ENCODE measurements at regions not wholly inside any gene's neighbourhood (a gene's known extent, or its start where the extent isn't known, plus 50 kb on each side); places are given as distances from the start of the nearest gene placed in this dataset.
A peak's percentile ranks its signal among the peaks of the same experiment; 100 is the strongest.
"Not testable (repeated sequence)": the region's sequence is repeated elsewhere in the genome, so short reads cannot be mapped to it uniquely, and the experiment has no call there.

DNA sequence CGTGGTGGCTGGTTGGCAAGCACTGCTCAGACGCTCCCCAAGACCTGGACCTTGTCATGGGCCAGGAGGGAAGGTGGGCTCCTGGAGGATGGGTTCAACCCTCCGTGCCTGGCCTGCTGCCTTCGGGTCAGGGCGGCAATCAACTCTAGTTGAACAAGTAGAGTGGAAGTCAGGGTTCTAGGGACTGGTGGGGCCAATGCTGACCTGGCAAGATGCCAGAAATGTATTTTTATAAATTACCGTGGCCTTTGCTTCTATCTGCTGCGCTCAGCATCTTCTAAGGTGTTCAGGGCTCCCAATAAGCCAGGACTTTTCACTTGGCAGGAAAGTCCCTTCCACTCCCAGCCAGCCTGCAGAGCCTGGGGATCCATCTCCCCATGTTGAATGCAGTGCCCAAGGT is 207.1 kb upstream of the N4BP1 start:
- no peak for DNase-seq

- no peak for DNase-seq
Observed at GRCh38 chr16:48816393-48816792, 206.4 kb upstream of the N4BP1 start.

- DNase-seq: no peak
Observed at GRCh38 chr16:48814994-48815393, 205.0 kb upstream of the N4BP1 start.

DNA sequence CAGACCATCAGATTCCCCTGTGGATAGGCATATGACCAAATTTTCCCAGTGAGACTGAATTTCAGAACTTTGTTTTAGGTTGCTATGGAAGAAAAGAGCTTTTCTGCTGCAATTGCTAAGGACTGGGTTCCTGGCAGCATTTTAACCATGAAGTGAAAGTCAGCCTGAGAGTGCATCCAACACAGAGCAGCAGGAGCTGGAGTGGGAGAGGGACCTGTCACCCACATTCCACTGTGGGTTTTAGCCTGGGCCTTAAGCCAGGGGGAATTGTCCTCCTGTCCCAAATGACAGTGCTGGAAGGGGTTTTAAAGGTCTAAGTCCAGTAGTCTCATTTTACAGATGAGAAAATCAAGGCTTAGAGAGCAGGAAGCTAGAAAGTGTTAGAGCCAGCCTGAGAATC is 203.5 kb upstream of the N4BP1 start:
- no peak for DNase-seq

DNA sequence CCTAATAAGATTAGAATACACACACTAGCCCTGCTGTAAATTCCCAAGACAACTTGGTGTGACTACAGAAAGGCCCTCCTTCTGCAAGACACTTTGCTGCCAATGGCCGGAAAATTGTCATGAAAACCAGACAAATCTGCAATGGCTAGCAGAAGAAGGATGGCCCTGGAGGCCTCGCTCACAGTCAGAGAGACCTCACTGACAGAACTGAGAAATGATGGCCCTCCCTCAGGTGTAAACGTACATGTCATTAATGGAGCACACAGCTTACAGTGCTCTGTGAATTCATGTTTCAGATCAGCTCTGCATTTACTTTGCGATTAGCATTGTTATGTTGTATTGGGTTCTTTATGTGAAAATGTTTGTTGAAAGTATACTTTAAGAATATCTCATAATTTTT is 202.9 kb upstream of the N4BP1 start:
- no peak for DNase-seq

DNA sequence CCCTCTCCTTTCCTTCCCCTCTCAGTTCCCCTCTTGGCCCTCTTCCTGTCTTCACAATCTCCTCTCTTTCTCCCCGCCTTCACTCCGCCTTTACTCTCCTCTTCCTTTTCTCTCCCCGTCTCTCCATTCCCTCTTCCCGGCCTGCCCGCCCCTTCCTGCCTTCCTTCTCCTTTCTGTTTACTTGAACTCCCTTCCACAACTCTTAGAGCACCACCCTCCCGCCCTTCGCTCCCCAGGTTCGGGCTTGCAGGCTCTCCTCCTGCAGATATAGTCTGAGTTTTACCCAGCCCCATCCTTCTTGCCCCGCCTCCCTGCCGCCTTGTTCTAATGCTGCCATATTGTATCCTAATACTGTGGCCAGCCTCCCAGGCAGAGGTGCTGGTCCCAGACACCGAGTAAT is 201.5 kb upstream of the N4BP1 start:
- DNase-seq: no peak

GRCh38 chr16:48810803-48811453 is 200.9 kb upstream of the N4BP1 start:
- no peak for DNase-seq

DNA sequence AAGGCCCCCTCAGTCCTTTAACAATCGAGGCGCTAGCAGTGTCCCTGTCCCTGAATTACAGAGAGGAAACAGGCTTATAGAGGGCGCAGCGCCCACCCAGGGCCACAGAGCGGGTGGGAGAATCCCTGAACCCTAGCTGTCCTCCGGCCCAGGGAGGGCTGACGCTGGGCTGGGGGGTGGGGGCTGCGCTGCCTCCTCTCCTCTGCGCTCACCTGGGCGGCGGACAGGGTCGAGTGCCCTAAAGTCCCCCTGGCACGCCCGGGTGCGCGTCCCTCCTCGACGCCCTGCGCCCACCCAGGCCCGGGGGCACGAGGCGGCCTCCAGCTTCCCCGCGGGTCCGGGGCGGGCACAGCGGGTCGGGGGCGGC is 200.4 kb upstream of the N4BP1 start:
- DNase-seq: no peak

DNA sequence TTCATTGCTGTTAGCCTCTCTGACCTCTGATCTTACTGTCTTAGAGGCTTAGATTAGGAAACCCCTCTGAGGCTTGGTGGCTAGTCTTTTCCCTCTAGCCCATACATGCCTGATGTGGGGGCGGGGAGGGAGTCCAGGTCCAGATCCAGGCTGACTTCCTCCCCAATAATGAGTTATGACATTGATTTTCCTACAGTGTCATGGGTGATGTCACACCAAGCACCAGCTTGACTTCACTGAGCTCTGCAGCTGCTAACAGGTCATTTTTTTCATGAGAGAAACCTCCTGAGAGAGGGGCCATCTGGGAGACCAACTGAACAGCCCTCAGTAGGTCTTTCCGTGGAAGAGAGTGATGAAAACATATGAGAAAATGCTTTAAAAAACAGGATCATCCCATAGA is 180.2 kb upstream of the N4BP1 start:
- no peak for DNase-seq

GRCh38 chr16:48788475-48788874 is 178.5 kb upstream of the N4BP1 start:
- DNase-seq: no peak

DNA sequence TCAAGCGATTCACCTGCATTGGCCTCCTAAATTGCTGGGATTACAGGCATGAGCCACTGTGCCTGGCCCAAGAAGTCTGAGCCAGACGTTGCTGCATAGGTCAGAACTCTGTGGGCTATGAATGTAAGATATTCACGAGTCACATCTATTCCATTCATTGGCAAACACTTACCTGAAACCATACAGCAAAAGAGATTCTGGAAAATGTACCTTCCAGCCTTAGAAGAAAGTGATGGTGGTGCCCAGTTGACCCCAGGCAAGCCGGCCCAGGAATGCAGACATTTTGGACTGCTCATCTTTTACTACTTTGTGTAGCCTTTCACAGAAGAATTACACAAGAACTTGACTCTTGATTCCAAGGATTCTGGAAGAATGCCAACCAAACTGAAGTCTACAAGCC is 135.6 kb upstream of the N4BP1 start:
- no peak for DNase-seq

DNA sequence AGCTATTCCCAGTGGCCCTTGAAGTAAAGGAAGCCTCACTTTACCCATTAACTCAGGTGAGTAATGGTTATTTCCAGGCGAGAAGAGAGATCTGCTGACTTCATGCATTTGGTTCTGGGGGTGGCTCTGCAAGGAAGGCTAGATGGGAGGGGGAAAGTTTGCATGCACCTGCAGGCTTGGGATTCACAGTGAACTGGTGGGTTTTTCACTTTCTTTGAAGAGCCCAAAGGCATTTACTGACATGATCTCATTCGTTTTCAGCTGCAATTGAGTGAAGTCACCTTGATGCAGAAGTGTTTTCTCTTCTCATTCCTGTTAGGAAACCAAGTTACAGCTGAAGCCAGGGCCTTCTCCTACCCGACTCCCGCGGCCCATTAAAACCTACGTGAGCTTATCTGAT is 131.0 kb upstream of the N4BP1 start:
- no peak for DNase-seq

DNA sequence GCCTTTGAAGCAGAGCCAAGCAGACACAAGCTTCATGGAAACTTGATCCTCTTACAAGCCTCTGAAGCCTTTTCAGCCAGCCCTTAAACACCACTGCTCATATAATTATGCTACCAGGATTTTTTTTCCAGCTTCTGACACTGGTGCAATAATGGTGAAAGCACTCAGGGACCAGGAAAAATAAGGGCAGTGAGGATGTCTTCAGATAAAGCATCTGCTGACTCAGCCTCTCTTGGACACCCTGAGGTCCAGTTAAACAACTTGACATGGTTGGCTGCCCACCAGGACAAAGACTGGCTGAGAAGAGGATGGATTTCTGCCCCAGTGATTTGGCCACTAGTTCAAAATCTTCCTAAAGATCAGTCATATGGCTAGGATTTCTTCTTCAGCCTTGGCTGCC is 124.2 kb upstream of the N4BP1 start:
- no peak for DNase-seq

DNA sequence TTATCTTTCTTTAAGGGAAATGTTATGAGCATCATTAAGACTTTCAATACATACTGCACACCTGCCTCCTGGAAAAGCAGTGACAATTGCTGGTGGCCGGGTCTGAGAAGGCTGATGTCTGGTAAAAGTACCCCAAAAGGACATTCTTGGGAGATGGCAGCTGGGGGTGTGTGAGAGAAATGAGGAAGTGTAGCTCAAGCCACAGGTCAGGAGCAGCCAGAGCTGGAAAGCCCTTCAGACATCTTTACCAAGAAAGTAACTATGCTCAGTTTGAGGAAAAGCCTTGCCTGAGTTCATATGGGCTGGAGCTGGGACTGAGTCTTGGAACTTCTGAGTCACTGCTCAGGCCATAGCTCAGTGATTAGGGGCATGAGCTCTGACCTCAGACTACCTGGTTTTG is 94.7 kb upstream of the N4BP1 start:
- DNase-seq: no peak

- peak; percentile 19 to 42 for DNase-seq
Observed at GRCh38 chr16:48687421-48688038, 77.5 kb upstream of the N4BP1 start.

- DNase-seq: no peak
Observed at GRCh38 chr16:48684148-48684547, 74.2 kb upstream of the N4BP1 start.

DNA sequence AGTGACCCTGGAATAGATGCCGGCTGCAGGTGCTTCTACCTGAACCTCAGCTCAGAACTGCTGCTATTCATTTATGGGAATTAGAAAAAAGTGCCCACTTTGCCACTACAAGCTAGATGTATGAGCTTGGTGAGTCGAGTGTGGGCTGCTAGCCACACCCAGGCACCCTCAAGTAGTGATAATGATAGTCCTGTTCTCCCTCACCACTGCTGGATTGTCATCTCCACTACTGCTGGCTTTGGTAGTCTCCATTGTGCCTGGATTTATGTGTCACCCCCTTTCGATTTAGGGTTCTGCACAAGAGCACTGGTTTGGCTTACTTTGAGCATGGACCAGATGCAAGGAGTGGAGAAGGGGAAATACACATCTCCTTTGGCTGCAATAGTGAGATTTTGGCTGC is 73.0 kb upstream of the N4BP1 start:
- DNase-seq: no peak

DNA sequence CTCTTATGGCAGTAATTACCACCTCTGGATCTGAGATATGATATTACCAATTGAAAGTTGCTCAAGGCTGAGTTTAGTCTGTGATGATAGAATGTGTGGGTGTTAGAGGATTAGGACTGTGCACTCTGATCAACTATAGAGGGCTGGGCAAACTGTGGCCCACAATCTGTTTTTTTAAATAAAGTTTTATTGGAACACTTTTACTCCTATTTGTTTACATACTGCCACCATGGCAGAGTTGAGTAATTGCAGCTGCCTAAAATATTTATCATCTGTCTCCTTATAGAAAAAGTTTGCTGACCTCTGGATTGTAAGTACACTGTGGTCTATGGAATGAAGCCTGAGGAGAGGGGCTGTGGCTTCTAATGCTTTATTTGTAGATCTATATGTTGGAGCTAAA is 71.5 kb upstream of the N4BP1 start:
- DNase-seq: no peak

GRCh38 chr16:48680881-48681280 is 70.9 kb upstream of the N4BP1 start:
- no peak for DNase-seq

GRCh38 chr16:48676836-48677235 is 66.9 kb upstream of the N4BP1 start:
- DNase-seq: no peak

GRCh38 chr16:48668184-48668583 is 58.2 kb upstream of the N4BP1 start:
- not testable (repeated sequence) for DNase-seq

DNA sequence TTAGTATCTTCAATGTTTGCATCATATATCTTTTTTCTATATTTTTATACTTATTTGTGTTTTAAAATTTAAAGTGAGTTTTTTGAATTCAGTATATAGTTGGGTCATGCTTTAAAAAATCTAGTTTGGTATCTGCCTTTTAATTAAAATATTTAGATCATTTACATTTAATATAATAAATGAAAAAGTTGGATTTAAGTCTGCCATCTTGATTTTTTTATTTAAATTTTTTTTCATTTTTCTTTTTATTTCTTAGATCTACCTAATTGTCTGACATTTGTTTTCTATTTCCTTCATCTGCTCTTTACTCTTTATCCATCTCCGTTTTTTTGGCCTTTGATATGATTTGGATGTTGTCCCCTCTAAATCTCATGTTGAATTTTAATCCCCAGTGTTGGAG is 50.0 kb upstream of the N4BP1 start:
- DNase-seq: no peak

Measured in stimulated activated CD4-positive, alpha-beta T cell treated with anti-CD3 and anti-CD28 coated beads, Interleukin-2, amount 100 ng/mL, for 24 hours (primary cell).